H9 (cell line): ENCODE measurements at regions not wholly inside any gene's neighbourhood (a gene's known extent, or its start where the extent isn't known, plus 50 kb on each side); places are given as distances from the start of the nearest gene placed in this dataset.

Experiments
- DNase-seq: peaks from one replicate; pipeline ENCODE4 v3.0.0-alpha.2; 2017
- H2AFZ ChIP-seq: one replicate; pipeline ENCODE4 v1.6.1; 2013; ENCODE audit warnings: mild to moderate bottlenecking, low read length, control low read depth, moderate library complexity
- H2AK5ac ChIP-seq: 2 replicates; pipeline ENCODE4 v1.6.1; 2013; ENCODE audit warnings: low read length, control low read depth, mixed read lengths; ENCODE audit not compliant: insufficient read length
- H2BK120ac ChIP-seq: one replicate; pipeline ENCODE4 v1.6.1; 2013; ENCODE audit warnings: low read depth, mild to moderate bottlenecking, low read length, control low read depth, inconsistent platforms; ENCODE audit not compliant: poor library complexity, severe bottlenecking
- H2BK12ac ChIP-seq: 2 replicates; pipeline ENCODE4 v1.6.1; 2013; ENCODE audit warnings: low read length, control low read depth, mixed read lengths, low read depth; ENCODE audit not compliant: insufficient read length
- H2BK15ac ChIP-seq: 2 replicates; pipeline ENCODE4 v1.6.1; 2013; ENCODE audit warnings: low read depth, low read length, control low read depth
- H2BK20ac ChIP-seq: one replicate; pipeline ENCODE4 v1.6.1; 2013; ENCODE audit warnings: low read depth, mild to moderate bottlenecking, low read length, control low read depth, inconsistent platforms; ENCODE audit not compliant: poor library complexity, severe bottlenecking
- H2BK5ac ChIP-seq: 2 replicates; pipeline ENCODE4 v1.6.1; 2013; ENCODE audit warnings: low read length, control low read depth, mixed read lengths; ENCODE audit not compliant: insufficient read length
- H3K14ac ChIP-seq: 2 replicates; pipeline ENCODE4 v1.6.1; 2013; ENCODE audit warnings: low read length, control low read depth; ENCODE audit not compliant: insufficient read depth
- H3K18ac ChIP-seq: 2 replicates; pipeline ENCODE4 v1.6.1; 2013; ENCODE audit warnings: low read depth, mild to moderate bottlenecking, mixed read lengths, low read length, control low read depth; ENCODE audit not compliant: insufficient read length
- H3K23ac ChIP-seq: 2 replicates; pipeline ENCODE4 v1.6.1; 2013; ENCODE audit warnings: low read length, control low read depth, mixed read lengths, low read depth; ENCODE audit not compliant: insufficient read length
- H3K23me2 ChIP-seq: 2 replicates; pipeline ENCODE4 v1.6.1; 2013; ENCODE audit warnings: low read depth, mild to moderate bottlenecking, mixed read lengths, low read length, control low read depth; ENCODE audit not compliant: insufficient read length, poor library complexity, severe bottlenecking
- H3K27ac ChIP-seq: 2 replicates; pipeline ENCODE4 v1.5.1; 2013; ENCODE audit warnings: low read length, control low read depth, mixed read lengths, low read depth; ENCODE audit not compliant: insufficient read length
- H3K27me3 ChIP-seq: 2 replicates; pipeline ENCODE4 v1.6.1; 2013; ENCODE audit warnings: low read length, control low read depth, inconsistent platforms; ENCODE audit not compliant: insufficient read depth
- H3K4ac ChIP-seq: 2 replicates; pipeline ENCODE4 v1.6.1; 2013; ENCODE audit warnings: low read depth, mild to moderate bottlenecking, control low read depth, inconsistent platforms, low read length, moderate library complexity
- H3K4me1 ChIP-seq: 2 replicates; pipeline ENCODE4 v1.6.1; 2013; ENCODE audit warnings: low read length, control low read depth, inconsistent platforms; ENCODE audit not compliant: insufficient read depth
- H3K4me2 ChIP-seq: 2 replicates; pipeline ENCODE4 v1.6.1; 2013; ENCODE audit warnings: low read length, control low read depth, mixed read lengths; ENCODE audit not compliant: insufficient read length, insufficient read depth
- H3K56ac ChIP-seq: 2 replicates; pipeline ENCODE4 v1.6.1; 2013; ENCODE audit warnings: low read depth, mild to moderate bottlenecking, mixed read lengths, low read length, control low read depth; ENCODE audit not compliant: insufficient read length
- H3K79me1 ChIP-seq: 2 replicates; pipeline ENCODE4 v1.6.1; 2013; ENCODE audit warnings: low read depth, mild to moderate bottlenecking, moderate library complexity, low read length, control low read depth, inconsistent platforms; ENCODE audit not compliant: insufficient read depth, poor library complexity, severe bottlenecking
- H3K79me2 ChIP-seq: 2 replicates; pipeline ENCODE4 v1.6.1; 2013; ENCODE audit warnings: low read length, control low read depth, inconsistent platforms; ENCODE audit not compliant: insufficient read depth
- H3K9ac ChIP-seq: 2 replicates; pipeline ENCODE4 v1.6.1; 2013; ENCODE audit warnings: low read length, control low read depth, mixed read lengths; ENCODE audit not compliant: insufficient read length; ENCODE audit errors: extremely low read depth
- H3K9me3 ChIP-seq: one replicate; pipeline ENCODE4 v1.6.1; 2013; ENCODE audit warnings: low read depth, low read length, inconsistent platforms; ENCODE audit not compliant: control insufficient read depth
- H3T11ph ChIP-seq: one replicate; pipeline ENCODE4 v1.6.1; 2013; ENCODE audit warnings: mild to moderate bottlenecking, low read length, control low read depth, inconsistent platforms
- H4K20me1 ChIP-seq: one replicate; pipeline ENCODE4 v1.6.1; 2013; ENCODE audit not compliant: control insufficient read depth, insufficient read length, insufficient read depth
- H4K5ac ChIP-seq: 2 replicates; pipeline ENCODE4 v1.6.1; 2013; ENCODE audit warnings: low read depth, mild to moderate bottlenecking, mixed read lengths, low read length, control low read depth; ENCODE audit not compliant: insufficient read length
- H4K8ac ChIP-seq: replicated peaks from 2 replicates; pipeline ENCODE4 v1.6.1; 2013; ENCODE audit warnings: low read length, control low read depth, mixed read lengths, low read depth; ENCODE audit not compliant: insufficient read length
- H4K91ac ChIP-seq: 2 replicates; pipeline ENCODE4 v1.6.1; 2013; ENCODE audit warnings: low read depth, mild to moderate bottlenecking, moderate library complexity, mixed read lengths, low read length, control low read depth; ENCODE audit not compliant: insufficient read length
- H3K27ac Mint-ChIP-seq, 3 experiments: 2 replicates in 2 of 3; 3 replicates in 1 of 3; pipeline ENCODE4 v1.8.0; 2020 to 2021; ENCODE audit warnings: mixed read lengths in 3 of 3, mild to moderate bottlenecking in 1 of 3, moderate library complexity in 1 of 3
- H3K27me3 Mint-ChIP-seq: 2 replicates; pipeline ENCODE4 v1.8.0; 2021; ENCODE audit warnings: low read depth, mild to moderate bottlenecking, moderate library complexity, mixed read lengths
- H3K36me3 Mint-ChIP-seq, 3 experiments: 2 replicates in 2 of 3; 3 replicates in 1 of 3; pipeline ENCODE4 v1.8.0; 2020 to 2021; ENCODE audit warnings: low read depth in 3 of 3, mixed read lengths in 3 of 3; ENCODE audit not compliant: insufficient read depth in 1 of 3
- H3K4me1 Mint-ChIP-seq, 2 experiments: 2 replicates each; pipeline ENCODE4 v1.8.0; 2020; ENCODE audit warnings: mixed read lengths in 2 of 2
- H3K4me3 Mint-ChIP-seq, 2 experiments: 2 replicates in 1 of 2; 3 replicates in 1 of 2; pipeline ENCODE4 v1.8.0; 2020 to 2021; ENCODE audit warnings: mild to moderate bottlenecking in 2 of 2, mixed read lengths in 2 of 2, moderate library complexity in 1 of 2
- H3K9me3 Mint-ChIP-seq, 2 experiments: 2 replicates in 1 of 2; 3 replicates in 1 of 2; pipeline ENCODE4 v1.8.0; 2020; ENCODE audit warnings: mild to moderate bottlenecking in 2 of 2, mixed read lengths in 2 of 2, moderate library complexity in 1 of 2
- WGBS: extraction: QIAGEN DNeasy Blood & Tissue Kit; methylation state at CpG from one replicate; pipeline ENCODE4 v1.1.7; 2013; ENCODE audit warnings: missing lambda C conversion rate, low lambda C conversion rate, mixed read lengths; ENCODE audit not compliant: insufficient read length; ENCODE audit errors: extremely low coverage; 5-methylcytosine and 5-hydroxymethylcytosine counted together
- TF ChIP-seq, protein P1 (sequence below): fragments of 200-600 bp; sonication (generic); conservative IDR thresholded peaks from 3 replicates; pipeline ENCODE4 v1.8.0; 2021; ENCODE audit warnings: antibody characterized with exemption, mild to moderate bottlenecking

DNA sequence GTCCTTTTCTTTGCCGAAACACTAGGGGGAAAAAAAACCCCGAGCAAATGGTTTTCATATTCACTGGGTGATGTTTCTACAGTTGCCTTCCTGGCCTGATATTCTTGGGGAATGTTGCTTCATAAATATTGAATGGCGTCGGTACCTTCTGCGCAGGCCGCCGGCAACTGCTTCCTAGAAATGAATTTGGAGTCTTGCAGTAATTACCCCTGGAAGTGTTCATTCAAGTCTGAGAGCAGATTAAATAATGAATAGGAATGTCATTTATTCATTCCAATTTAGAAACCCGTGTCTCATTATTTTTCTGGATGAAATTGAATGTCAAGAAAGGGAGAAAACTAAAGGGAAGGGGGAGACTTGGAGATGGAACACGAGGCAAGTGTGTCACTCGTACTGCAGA, 179.4 kb upstream of the KCNG1 start:
- Histone ChIP-seq H3K23me2 (no peaks in the 10 kb centered on the region), H2BK15ac (no peak overlapping the region), H3K79me1 (no peaks in the 10 kb centered on the region), H3K4ac (no peak overlapping the region), H3K9me3 (no peaks in the 10 kb centered on the region), H3K9ac (no peak overlapping the region), H3T11ph (no peak overlapping the region), H2BK5ac (no peak overlapping the region), H3K4me2 (no peak overlapping the region), H3K14ac (no peak overlapping the region), H4K20me1 (no peaks in the 10 kb centered on the region), H2AFZ (no peak overlapping the region), H3K27ac (no peak overlapping the region), H3K4me1 (no peaks in the 10 kb centered on the region), H4K8ac (no peak overlapping the region), H2BK20ac (no peak overlapping the region), H4K91ac (no peak overlapping the region), H4K5ac (no peak overlapping the region), H2BK120ac (no peak overlapping the region), H2BK12ac (no peak overlapping the region), H3K79me2 (no peaks in the 10 kb centered on the region), H3K18ac (no peak overlapping the region), H3K27me3 (no peaks in the 10 kb centered on the region), H2AK5ac (no peak overlapping the region), H3K56ac (no peak overlapping the region), H3K23ac (no peak overlapping the region)
- Mint-ChIP-seq H3K36me3 (no peaks in the 10 kb centered on the region), H3K4me1 (peaks cover 2 to 7% of the 10 kb centered on the region in 2 experiments; a peak in 2 of 4 replicates), H3K4me3 (no peak overlapping the region), H3K27me3 (peaks cover 29% of the 10 kb centered on the region), H3K9me3 (no peaks in the 10 kb centered on the region; a peak in 1 of 5 replicates), H3K27ac (no peak overlapping the region)
- WGBS = no CpG with 5 or more reads among the region's 10 CpGs
- DNase-seq = no peak
- TF ChIP-seq, protein P1, sequence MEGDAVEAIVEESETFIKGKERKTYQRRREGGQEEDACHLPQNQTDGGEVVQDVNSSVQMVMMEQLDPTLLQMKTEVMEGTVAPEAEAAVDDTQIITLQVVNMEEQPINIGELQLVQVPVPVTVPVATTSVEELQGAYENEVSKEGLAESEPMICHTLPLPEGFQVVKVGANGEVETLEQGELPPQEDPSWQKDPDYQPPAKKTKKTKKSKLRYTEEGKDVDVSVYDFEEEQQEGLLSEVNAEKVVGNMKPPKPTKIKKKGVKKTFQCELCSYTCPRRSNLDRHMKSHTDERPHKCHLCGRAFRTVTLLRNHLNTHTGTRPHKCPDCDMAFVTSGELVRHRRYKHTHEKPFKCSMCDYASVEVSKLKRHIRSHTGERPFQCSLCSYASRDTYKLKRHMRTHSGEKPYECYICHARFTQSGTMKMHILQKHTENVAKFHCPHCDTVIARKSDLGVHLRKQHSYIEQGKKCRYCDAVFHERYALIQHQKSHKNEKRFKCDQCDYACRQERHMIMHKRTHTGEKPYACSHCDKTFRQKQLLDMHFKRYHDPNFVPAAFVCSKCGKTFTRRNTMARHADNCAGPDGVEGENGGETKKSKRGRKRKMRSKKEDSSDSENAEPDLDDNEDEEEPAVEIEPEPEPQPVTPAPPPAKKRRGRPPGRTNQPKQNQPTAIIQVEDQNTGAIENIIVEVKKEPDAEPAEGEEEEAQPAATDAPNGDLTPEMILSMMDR = no peak
